GM21515 (cell line): ENCODE measurements at regions not wholly inside any gene's neighbourhood (a gene's known extent, or its start where the extent isn't known, plus 50 kb on each side); places are given as distances from the start of the nearest gene placed in this dataset.

Experiments used
- ATAC-seq: cut with Tn5 transposase; IDR thresholded peaks from one replicate; pipeline ENCODE4 v1.9.1; 2021; ENCODE audit not compliant: unreplicated experiment

DNA sequence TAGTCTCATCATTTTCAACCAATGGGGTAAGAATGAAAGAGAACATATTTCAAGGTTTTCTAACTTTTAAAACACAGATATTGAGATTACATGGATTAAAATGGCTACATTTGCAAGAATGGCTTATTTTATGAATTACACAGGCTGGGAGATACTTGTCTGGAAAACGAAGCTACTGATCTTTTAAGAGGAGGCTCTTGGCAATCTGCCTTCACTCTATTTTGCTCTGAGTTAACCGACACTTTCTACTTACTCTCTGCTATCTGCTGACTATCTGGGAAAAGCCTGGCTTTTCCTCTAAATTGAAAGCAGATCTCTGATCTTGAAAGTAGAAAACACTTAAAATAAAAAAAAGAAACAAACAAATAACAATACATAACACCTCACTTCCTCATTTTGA is 325.4 kb upstream of the LINC00305 start:
- ATAC-seq = no peak

GRCh38 chr18:64449434-64449833 is 300.5 kb upstream of the LINC00305 start:
- no peak for ATAC-seq

DNA sequence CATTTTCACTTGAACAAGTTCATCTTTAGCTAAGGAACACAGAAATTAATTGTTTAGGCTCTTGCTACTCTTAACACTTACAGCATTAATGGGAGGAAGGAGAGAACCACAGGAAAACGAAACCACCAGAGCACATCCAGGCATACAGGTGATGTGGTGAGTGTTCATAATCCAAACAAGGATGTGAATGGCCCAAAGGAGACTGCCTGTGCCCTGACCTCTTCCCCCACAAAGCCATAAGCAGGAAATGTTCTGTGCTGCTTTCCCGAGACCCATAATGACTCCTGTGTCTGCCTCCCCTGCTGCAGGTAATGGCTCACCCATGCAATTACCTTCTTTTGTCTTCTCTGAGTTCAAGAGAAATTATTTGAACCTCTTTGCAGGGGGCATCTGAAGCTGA is 295.9 kb upstream of the LINC00305 start:
- ATAC-seq = no peak

DNA sequence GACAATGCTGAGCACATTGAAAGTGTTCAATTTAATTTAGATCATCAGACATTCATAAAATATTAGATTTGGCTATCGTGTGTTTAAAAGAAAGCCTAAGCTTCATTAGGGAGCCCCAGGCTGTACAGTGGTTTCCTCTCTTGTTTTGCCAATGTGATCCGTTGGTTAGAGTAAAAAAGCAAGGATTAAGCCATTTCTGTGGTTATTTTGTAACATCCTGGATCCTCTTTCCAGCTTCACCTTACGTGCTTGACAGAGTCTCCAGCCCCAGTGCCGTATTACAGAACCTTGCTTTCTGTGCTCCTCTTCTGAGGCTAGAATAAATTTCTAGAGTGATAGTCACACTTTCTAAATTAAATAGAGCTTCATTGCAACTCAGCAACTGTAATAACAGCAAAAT is 289.3 kb upstream of the LINC00305 start:
- no peak for ATAC-seq

DNA sequence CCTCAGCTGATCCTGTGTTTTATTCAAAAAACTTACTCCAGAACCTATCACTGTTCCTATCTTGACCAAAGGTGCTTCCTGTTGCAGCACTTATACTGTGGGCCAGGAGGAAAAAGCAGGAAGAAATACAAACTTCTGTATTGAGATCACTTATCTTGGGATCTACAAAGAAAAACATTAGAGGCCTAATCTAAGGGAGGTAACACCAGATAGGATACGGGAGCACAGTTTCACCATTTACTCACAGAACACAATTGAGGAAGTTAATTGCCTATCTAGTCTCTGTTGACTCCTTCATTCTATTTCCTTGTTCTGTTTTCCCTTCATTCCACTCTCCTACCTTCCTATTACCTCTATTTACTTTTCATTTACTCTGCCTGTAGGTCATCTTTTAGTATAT is 287.2 kb upstream of the LINC00305 start:
- no peak for ATAC-seq

DNA sequence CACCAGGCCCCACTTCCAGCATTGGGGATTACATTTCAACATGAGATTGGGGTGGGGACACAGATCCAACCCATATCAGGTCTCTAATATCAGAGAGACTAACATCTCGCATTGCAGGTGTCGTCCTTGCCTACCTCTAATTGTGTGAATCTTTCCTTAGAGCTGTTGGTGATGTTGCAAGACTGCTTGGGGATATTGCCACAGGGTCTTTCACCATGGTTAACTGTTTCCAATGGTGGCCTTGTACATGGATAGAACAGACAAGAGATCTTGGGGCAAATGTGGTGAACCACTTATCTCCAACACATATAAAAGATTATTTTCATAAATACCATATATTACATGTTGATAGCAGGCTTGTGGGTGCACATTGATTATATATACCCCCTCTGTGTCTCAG is 270.3 kb upstream of the LINC00305 start:
- ATAC-seq = no peak

GRCh38 chr18:64416990-64417389 is 268.1 kb upstream of the LINC00305 start:
- ATAC-seq = no peak

DNA sequence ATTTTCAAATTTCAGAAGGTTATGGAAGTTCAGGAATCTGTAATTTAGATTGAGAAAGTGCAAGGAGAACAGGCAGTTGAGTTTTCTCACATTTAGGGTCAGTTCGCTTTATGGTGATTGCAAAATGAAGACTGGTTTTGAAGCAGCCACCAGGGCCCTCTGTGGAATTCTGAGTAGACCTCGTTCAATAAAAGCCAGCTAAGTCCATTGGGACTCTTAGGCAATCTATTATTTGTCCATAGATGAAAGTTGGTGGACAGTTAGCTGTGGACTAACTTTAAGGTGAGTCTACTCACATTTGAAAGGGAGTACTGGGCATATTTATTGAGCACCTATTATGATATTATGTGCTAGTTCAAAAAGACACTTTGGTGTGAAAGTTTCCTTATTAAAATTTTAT is 266.3 kb upstream of the LINC00305 start:
- ATAC-seq = no peak

- no peak for ATAC-seq
Measured at GRCh38 chr18:64410685-64411084, 261.8 kb upstream of the LINC00305 start.

GRCh38 chr18:64409511-64409910 is 260.6 kb upstream of the LINC00305 start:
- no peak for ATAC-seq

DNA sequence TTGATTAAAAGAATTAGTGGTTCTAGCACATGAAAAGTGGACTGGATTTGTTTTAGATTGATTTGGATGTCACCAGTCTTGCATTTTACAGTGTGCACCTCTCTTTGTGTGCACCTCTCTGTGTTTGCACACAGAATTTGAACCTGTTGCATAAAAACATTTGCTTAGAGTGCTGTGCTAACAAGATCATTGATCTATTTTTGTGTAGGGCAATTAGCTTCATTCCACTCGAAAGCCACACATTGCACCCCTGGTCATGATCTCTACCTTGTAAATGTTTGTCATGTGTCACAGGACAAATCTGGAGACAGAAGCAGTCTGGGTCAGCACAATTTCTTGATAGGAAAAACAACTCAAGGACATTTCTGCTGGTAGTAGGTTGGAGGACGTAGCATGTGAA is 258.7 kb upstream of the LINC00305 start:
- ATAC-seq = no peak

- ATAC-seq = no peak
Measured at GRCh38 chr18:64405161-64405560, 256.3 kb upstream of the LINC00305 start.

DNA sequence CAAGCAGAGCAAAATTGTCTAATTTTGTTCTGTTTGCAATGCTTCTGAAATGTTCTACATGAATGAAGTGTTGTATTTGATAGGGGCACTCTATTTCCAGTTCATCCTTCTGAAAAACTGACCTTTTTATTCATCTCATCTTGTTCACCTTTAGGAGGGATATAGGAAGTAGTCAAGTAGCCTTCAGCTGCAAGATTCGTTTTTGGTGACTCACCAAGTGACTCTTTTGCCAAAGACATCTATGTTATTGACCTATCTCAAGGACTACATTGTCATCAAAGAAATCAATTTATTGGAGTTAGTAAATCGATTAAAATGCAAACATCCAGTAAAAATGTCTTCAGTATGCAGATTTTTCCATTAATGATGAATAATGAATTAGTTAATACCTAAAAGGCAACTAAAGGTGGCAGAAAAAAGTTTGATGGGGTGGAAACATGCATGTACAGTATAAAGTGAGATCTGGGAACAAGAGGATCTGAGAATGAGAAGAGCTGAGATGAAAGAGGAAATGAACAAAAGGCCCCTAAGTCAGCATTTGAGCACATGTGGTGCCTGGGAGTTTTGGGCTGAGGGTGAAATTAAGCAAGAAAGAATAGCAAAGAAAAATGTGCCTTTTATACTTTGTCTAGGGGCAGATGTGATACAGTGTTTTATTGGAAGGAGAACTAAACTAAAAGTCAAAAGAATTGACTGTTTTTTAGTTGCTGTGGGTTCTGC is 255.1 kb upstream of the LINC00305 start:
- ATAC-seq = peak; percentile 76

- ATAC-seq = no peak
Measured at GRCh38 chr18:64402636-64403035, 253.7 kb upstream of the LINC00305 start.

DNA sequence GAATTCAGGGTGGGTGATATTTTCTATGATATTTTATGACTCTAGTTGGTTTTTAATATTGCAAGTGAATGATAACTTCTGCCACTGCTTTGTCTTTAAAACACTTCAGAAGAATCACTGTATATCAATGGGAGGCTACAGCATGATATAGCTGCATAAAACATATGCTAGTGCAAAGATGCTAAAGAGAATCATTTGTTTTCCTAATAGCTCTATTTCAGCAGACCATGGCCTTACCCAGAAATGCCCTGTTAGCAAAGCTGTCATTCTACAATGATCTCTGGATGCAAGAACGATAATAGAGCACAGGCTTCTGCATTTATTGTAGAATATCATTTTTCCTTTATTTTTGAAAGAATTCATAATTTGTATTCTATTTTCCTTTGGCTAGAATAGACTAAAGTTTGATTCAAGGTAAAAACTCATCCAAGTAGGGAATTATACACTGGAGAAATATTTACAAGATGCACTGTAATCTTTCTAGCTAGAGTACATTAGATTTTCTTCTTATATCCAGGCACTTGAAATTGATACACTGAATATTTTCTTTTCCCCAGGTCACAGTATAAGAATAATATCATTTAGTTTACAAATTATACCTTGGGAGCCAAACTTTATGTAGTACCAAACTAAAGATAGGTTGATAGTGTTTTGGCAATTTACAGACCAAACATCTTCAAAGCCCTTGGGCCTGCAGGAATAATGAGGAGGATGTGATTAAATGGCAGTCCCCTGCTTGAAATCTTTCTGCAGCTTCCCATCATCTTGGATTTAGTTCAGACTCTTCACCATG is 252.6 kb upstream of the LINC00305 start:
- ATAC-seq = no peak

DNA sequence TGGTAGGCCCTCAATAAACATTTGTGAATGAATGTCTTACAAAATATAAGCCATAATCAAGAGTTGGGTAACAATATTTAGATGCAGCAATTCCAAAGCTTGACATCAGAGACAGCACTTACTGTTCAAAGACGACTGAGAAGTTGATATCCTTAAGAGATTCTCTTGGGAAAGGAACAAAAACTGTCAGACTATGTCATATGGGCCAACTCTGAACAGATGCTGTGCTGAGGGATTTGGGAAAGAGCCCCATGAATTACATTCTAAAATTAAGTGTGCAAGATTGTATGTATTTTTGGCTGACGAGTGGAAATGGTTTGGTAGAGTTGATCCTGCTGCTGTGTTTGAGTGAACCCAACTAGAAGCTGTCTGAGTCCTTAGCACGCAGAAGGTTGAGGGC is 250.7 kb upstream of the LINC00305 start:
- no peak for ATAC-seq

DNA sequence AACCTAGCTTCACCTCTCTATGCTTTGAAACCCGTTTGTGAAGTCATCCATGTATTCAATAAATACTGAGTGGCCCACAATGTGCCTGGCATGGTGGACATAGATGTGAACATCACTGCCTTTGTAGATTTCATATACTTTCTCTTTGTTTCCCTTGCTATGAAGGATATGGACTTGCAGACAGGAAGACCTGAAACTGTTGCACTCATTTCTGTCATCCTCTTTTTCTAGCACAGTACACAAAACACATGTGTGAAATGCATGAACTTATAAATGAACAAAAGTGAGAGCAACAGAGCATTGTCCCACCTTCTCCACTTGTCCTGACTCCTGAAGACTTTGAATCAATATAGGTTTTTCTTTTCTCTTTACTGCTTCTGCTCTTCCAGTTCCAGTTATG is 249.4 kb upstream of the LINC00305 start:
- ATAC-seq = no peak

DNA sequence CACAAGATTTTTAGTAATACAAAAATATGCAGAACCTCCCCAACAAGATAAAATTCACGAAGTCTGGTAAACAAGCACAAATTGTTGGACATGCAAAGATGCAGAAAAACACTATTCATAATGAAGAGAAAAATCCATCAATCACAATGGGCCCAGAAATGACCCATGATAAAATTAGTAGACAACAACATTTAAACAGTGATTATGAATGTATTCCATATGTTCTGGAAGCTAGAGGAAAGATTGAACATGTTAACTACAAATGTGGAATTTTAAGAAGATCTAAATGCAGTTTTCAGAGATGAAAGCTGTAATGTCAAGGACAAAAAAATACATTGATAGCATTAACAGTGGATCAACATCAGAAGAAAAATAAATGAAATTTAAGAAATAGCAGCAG is 243.3 kb upstream of the LINC00305 start:
- ATAC-seq = no peak

GRCh38 chr18:64384101-64384500 is 235.2 kb upstream of the LINC00305 start:
- ATAC-seq = no peak

DNA sequence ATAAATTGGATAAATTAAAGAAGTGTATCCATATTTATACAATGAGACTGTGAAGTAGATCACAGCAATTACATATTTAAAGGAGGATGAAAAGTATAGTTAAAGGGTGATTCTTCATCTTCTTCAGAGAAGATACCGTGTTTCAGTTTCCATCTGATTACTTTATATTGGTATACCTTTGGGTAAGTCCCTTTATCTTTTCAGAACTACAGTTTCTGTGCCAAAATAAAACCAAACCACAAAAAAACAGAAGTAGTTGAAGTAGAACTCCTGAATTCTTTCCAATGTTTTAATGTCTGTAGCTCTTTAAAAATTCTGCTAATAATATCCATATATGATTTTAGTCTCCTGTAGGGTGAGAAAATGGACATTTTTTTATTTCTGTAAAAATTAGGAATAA is 231.2 kb upstream of the LINC00305 start:
- peak; percentile 96 for ATAC-seq

DNA sequence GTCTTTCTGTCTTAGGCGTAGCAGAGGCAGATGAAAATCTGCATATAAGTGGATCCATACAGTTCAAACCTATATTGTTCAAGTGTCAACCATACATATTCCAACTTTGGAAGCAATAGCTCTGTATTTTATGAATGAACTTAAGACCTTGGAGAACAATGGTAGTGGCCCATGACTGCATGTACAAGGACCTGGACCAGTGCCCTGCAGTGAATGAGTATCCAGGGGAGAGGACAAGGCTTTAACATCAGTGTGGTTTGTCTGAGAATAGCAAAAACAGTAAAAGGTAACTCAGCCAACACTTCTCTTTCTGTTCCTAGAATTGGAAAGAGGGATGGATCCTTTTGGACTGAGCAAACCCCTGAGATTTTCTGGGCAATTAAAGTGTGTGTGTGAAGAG is 230.8 kb upstream of the LINC00305 start:
- peak; percentile 26 for ATAC-seq

- no peak for ATAC-seq
Measured at GRCh38 chr18:64377446-64377845, 228.6 kb upstream of the LINC00305 start.

- ATAC-seq = no peak
Measured at GRCh38 chr18:64372850-64373249, 224.0 kb upstream of the LINC00305 start.
